ENCODE measurements at regions not wholly inside any gene's neighbourhood (a gene's known extent, or its start where the extent isn't known, plus 50 kb on each side); places are given as distances from the start of the nearest gene placed in this dataset.

DNA sequence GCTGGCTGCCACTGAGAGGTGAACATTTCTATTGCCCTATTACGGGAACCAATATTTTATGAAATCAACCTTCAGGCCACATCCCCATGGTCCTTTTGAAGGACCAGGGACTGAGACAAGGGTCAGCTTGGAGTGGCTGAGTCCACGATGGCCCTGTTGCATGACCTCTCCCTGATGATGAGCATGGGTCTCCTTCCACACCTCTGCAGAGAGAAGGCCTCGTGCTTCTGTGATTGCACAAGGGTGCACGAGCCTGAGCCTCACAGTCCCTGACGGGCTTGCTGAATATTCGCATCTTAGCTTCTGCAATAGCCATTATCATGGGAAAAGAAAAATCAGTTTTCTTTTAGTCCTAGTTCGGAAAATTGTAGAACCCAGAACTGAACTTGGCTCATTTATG is 255.0 kb upstream of the IRX2 start:
- TF ChIP-seq, protein P1, sequence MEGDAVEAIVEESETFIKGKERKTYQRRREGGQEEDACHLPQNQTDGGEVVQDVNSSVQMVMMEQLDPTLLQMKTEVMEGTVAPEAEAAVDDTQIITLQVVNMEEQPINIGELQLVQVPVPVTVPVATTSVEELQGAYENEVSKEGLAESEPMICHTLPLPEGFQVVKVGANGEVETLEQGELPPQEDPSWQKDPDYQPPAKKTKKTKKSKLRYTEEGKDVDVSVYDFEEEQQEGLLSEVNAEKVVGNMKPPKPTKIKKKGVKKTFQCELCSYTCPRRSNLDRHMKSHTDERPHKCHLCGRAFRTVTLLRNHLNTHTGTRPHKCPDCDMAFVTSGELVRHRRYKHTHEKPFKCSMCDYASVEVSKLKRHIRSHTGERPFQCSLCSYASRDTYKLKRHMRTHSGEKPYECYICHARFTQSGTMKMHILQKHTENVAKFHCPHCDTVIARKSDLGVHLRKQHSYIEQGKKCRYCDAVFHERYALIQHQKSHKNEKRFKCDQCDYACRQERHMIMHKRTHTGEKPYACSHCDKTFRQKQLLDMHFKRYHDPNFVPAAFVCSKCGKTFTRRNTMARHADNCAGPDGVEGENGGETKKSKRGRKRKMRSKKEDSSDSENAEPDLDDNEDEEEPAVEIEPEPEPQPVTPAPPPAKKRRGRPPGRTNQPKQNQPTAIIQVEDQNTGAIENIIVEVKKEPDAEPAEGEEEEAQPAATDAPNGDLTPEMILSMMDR (IDR thresholded peaks at IDR 0.05), result no peak
- TF ChIP-seq POLR2A (IDR thresholded peaks at IDR 0.05), result no peak

All from lower leg skin (tissue), 3 donors.